Skeletal muscle tissue (tissue), 3 donors: ENCODE measurements at regions not wholly inside any gene's neighbourhood (a gene's known extent, or its start where the extent isn't known, plus 50 kb on each side); places are given as distances from the start of the nearest gene placed in this dataset.
A peak's percentile ranks its signal among the peaks of the same experiment; 100 is the strongest.

Experiments
- H3K27ac ChIP-seq: one replicate; pipeline ENCODE4 v1.7.0; 2013; ENCODE audit warnings: mild to moderate bottlenecking, low read depth, low read length, inconsistent platforms
- H3K27me3 ChIP-seq, 3 donors: one replicate each; pipeline ENCODE4 v1.7.0; 2013; ENCODE audit warnings: low read length in 3 of 3; ENCODE audit not compliant: control insufficient read depth in 3 of 3, insufficient read depth in 3 of 3
- H3K36me3 ChIP-seq, 3 donors: one replicate each; pipeline ENCODE4 v1.7.0; 2013; ENCODE audit warnings: low read length in 3 of 3; ENCODE audit not compliant: control insufficient read depth in 3 of 3, insufficient read depth in 3 of 3
- H3K4me1 ChIP-seq, 3 donors: one replicate each; pipeline ENCODE4 v1.7.0; 2013; ENCODE audit warnings: low read length in 3 of 3, mild to moderate bottlenecking in 3 of 3; ENCODE audit not compliant: control insufficient read depth in 3 of 3, insufficient read depth in 3 of 3
- H3K4me3 ChIP-seq, 3 donors: one replicate each; pipeline ENCODE4 v1.7.0; 2013; ENCODE audit warnings: low read length in 3 of 3
- H3K9ac ChIP-seq, 3 donors: one replicate each; pipeline ENCODE4 v1.7.0; 2013; ENCODE audit warnings: low read length in 3 of 3, mild to moderate bottlenecking in 3 of 3, moderate library complexity in 2 of 3, low read depth in 1 of 3
- H3K9me3 ChIP-seq, 3 donors: one replicate each; pipeline ENCODE4 v1.7.0; 2013; ENCODE audit warnings: low read length in 3 of 3; ENCODE audit not compliant: control insufficient read depth in 3 of 3
- donor health status: Osteomylitis.

DNA sequence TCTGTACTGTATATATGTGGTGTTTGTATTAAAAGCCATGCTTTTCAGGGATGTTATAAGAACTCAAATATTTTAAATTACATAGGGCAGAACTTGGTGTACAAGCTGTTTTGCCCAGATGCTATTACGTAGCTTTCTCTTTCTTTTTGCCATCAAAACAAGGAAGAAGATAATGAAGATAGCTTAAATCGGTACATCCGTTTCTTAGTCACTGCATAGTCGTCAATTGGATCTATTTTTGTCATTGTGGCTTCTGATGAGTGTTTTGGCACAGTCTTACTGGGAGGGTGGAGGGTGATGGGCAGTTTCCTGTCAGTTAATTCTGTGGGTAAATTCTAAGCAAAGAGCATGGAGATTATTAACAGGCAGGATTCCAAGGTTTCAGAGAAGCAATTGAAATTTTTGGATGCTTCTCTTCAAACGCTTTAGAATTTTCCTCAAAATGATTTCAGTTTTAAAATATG, 649.1 kb upstream of the GJE1 start:
- H3K9ac ChIP-seq, result peak overlapping the region; percentile 27 to 57 (median 47)
- peaks cover 0 to 6% (median 5%) of the 10 kb centered on the region in 3 donors for H3K4me1 ChIP-seq
- no peaks in the 10 kb centered on the region for H3K9me3 ChIP-seq
- H3K27me3 ChIP-seq, result no peaks in the 10 kb centered on the region
- H3K4me3 ChIP-seq, result peak overlapping the region; percentile 32 to 49 (median 33)
- H3K27ac ChIP-seq, result peak overlapping the region; percentile 23
- H3K36me3 ChIP-seq, result no peaks in the 10 kb centered on the region

DNA sequence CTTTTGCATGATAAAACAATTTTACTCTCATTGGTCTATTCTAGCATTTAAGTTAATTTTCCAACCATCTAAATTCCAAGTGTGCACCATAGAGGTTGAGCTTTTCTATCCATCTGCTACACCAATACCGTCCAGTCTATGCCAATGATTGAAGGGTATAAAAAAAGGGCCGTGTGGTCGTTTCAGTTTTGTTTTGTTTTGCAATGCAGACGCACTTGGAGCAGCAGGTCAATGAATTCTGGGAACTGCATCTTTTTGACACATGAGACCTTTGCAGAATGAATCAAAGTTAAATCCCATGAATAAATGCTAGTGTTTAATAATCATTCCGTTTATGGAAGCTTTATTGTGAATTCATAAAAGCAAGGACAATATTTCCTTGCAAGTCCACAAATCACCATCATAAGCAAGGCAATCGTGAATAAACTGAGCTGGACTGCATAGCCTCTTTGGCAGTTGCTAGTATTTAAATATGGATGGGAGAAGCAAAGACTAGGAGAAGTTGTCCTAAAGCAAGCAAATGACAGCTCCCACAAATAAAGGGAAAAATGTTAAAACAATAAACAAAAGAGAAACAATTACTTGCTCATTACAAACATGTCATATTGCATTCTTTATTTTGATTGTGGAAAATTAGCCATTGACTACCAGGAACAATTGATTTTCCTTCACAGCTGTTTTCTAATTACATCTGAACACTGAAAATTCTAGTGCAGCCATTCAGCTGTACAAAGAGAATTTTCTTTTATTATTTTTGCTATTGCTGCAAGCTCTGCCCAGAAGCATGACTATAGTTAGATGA, 649.7 kb upstream of the GJE1 start:
- Histone ChIP-seq H3K36me3 (no peaks in the 10 kb centered on the region), H3K9me3 (no peaks in the 10 kb centered on the region), H3K9ac (peak overlapping the region; percentile 47 to 57 (median 47)), H3K4me3 (peak overlapping the region; percentile 33 to 56 (median 49)), H3K27me3 (no peaks in the 10 kb centered on the region), H3K27ac (peak overlapping the region; percentile 23), H3K4me1 (peaks cover 0 to 6% (median 5%) of the 10 kb centered on the region in 3 donors)

DNA sequence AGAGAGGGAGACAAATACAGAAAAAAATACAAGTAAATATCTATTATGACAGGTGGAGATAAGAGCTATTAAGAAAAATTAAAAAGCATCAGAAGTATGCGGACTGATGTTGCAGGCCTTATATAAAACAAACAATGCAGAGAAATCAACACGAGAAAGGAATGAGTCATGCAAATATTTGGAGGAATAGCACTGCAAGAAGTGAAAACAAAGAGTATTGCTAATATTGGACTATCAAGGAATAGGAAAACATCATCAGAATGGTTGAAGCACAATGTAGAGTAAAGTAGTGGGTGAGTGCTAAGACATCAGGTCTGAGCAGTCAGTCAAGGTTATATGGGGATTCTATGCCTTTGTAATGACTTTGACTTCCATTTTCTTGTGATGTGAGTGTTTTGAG, 657.5 kb upstream of the GJE1 start:
- H3K4me1 ChIP-seq, result no peaks in the 10 kb centered on the region
- no peak overlapping the region for H3K9ac ChIP-seq
- H3K9me3 ChIP-seq, result no peaks in the 10 kb centered on the region
- H3K4me3 ChIP-seq, result no peak overlapping the region
- H3K27me3 ChIP-seq, result no peaks in the 10 kb centered on the region
- H3K36me3 ChIP-seq, result no peaks in the 10 kb centered on the region
- H3K27ac ChIP-seq, result no peak overlapping the region

DNA sequence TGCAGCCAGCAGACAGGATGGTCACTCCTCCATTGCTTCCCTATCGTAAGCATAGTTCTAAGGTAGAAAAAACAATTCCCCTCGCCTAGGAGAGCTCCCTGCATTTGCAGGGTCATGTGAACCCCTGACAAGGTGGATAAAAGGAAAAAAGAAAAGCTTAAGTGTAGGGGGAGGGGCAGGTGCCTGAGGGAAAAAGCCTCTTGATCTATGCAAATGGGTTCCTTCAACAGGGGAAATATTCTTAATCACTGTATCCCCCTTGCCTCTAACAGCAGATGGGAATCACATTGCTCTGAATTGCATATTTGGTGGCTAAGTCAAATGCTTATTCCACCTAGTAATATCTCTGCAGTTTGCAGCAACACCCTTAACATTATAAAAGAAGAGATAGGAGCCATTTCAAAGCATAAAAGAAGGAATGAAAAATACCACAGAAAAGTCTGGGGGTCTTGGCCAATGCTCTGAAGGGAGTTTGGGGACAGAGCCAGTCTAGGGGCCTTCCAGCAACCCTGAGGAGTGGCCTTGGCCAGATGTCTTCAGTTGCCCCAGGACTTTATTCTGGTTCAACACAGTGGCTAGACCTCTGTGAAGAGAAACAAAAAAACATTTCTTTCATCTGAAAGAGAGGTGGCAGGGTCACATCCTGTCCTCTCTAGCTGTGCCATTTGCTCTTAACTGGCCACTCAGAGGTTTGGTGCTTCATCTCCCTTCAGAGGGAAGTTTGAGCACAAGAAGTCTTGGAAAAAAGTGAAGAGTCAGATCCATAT, 660.4 kb upstream of the GJE1 start:
- no peaks in the 10 kb centered on the region for H3K9me3 ChIP-seq
- no peak overlapping the region for H3K27ac ChIP-seq
- H3K9ac ChIP-seq, result no peak overlapping the region
- H3K4me3 ChIP-seq, result no peak overlapping the region
- H3K27me3 ChIP-seq, result no peaks in the 10 kb centered on the region
- no peaks in the 10 kb centered on the region for H3K36me3 ChIP-seq
- H3K4me1 ChIP-seq, result no peaks in the 10 kb centered on the region

DNA sequence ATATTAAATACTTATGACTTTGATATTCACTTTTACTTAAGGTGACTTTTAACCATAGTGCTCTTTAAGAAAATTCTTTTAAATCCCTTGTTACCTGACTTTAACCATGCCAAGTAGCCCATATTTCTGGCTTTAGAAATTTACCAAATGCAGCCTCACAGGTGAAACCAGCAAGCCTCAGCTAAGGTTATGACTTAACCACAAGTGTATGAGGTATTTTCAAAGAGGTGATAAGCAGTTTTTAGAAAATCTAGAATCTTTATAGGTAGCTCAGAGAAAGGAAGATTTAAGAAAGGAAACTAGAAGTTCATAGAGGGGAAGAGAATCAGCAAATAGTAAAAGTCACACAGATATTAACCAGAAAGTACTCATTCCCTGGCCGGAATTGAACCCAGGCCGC, 661.9 kb upstream of the GJE1 start:
- Histone ChIP-seq H3K27me3 (no peaks in the 10 kb centered on the region), H3K4me1 (no peaks in the 10 kb centered on the region), H3K4me3 (no peak overlapping the region)

DNA sequence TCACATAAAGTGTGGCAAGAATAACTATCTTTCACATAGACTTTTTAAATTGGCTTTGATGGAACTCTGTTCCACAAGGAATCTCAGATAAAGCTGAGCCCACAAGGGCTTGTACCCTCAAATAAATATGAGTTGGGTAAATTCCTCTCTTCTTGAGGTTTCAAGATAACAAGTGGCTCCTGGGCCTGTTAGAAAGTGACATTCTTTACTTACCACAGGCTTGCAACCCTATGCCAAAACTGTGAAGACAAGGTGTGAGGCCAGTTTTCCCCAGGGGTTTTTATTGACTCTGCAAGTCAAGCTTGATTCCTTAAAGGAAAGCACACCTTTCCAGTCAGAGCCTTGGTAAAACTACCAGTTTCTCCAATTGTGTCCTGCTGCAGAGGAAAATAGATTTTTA, 664.8 kb upstream of the GJE1 start:
- no peaks in the 10 kb centered on the region for H3K27me3 ChIP-seq
- no peak overlapping the region for H3K9ac ChIP-seq
- no peak overlapping the region for H3K4me3 ChIP-seq
- no peaks in the 10 kb centered on the region for H3K9me3 ChIP-seq
- H3K4me1 ChIP-seq, result peaks cover 0 to 10% (median 2%) of the 10 kb centered on the region in 3 donors
- H3K36me3 ChIP-seq, result no peaks in the 10 kb centered on the region
- H3K27ac ChIP-seq, result no peak overlapping the region

More for the DNA sequence above, 661.9 kb upstream of the GJE1 start:
- no peaks in the 10 kb centered on the region for H3K36me3 ChIP-seq
- H3K9ac ChIP-seq, result no peak overlapping the region
- H3K9me3 ChIP-seq, result no peaks in the 10 kb centered on the region
- no peak overlapping the region for H3K27ac ChIP-seq

DNA sequence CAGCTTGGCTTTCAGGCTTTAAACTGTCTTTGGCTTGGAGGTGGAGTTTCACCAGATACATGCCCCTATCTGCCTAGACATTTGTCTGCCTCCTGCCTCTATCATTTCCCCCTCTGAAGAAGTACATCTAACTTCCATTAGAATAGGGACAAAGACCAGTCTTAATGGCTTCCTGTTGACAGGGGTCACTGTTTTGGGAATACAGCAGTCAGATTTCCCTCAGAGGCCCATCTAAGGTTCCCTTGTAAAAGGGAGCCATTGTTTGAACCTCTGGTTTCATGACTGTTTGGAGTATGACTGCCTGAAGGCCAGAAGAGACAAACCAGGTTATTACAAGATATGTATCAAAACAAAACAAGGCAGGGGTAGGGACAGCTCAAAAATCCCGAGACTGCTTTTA, 665.7 kb upstream of the GJE1 start:
- H3K36me3 ChIP-seq, result no peaks in the 10 kb centered on the region
- no peaks in the 10 kb centered on the region for H3K27me3 ChIP-seq
- no peaks in the 10 kb centered on the region for H3K9me3 ChIP-seq
- H3K4me1 ChIP-seq, result peaks cover 0 to 10% (median 2%) of the 10 kb centered on the region in 3 donors
- no peak overlapping the region for H3K9ac ChIP-seq
- no peak overlapping the region for H3K4me3 ChIP-seq
- no peak overlapping the region for H3K27ac ChIP-seq

DNA sequence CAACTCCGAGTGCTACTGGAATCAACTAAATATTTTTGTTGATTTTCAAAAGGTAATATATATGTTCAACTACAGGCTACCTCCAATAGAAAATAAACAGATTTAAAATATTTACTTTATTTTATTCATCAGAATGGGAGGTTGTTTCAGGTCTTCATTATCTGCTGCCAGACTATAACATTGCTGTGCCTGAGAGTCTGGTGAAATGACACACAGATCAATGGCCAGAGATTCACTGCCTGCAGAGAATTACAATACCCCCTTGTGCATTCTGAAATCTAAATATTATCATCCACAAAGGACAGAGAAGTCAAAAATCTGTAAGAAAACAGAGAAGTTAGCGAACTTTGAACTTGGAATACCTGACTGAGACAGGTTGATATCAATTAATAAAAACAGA, 667.8 kb upstream of the GJE1 start:
- H3K9me3 ChIP-seq, result no peaks in the 10 kb centered on the region
- no peak overlapping the region for H3K9ac ChIP-seq
- no peaks in the 10 kb centered on the region for H3K36me3 ChIP-seq

DNA sequence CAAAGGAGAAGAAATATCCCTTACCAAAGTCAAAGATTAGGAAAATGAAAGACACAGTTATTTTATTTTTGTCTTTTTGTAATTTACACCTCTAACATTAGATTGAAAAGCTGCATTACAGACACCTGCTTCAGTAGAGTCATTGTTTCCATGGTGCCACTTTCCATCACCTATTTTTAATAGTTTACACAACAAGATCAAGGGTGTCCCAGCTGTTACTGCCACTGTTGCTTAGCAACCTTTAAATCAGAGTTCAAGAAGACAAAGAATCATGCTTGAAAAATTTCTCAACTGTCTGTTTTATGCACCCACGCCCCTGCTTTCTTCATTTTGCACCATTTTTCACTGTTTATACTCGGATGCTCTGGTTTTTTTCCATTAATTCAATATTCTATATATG, 668.2 kb upstream of the GJE1 start:
- Histone ChIP-seq H3K27me3 (no peaks in the 10 kb centered on the region), H3K9ac (no peak overlapping the region), H3K9me3 (no peaks in the 10 kb centered on the region), H3K36me3 (no peaks in the 10 kb centered on the region), H3K27ac (peak overlapping the region; percentile 33), H3K4me1 (peaks cover 0 to 10% (median 2%) of the 10 kb centered on the region in 3 donors), H3K4me3 (peak overlapping the region in 1 of 3 donors; percentile 24)

More for the DNA sequence above, 667.8 kb upstream of the GJE1 start:
- Histone ChIP-seq H3K27me3 (no peaks in the 10 kb centered on the region), H3K4me1 (peaks cover 0 to 10% (median 2%) of the 10 kb centered on the region in 3 donors), H3K4me3 (no peak overlapping the region), H3K27ac (peak overlapping the region; percentile 33)
